Hematopoietic multipotent progenitor cell (in vitro differentiated cells): ENCODE measurements at regions not wholly inside any gene's neighbourhood (a gene's known extent, or its start where the extent isn't known, plus 50 kb on each side); places are given as distances from the start of the nearest gene placed in this dataset.
A peak's percentile ranks its signal among the peaks of the same experiment; 100 is the strongest.

Experiments
- DNase-seq, 3 donors: peaks; one replicate each; pipeline ENCODE4 v3.0.0-alpha.2; 2011 to 2015; ENCODE audit warnings: low read depth in 2 of 3, low spot score in 2 of 3

GRCh38 chr7:47691988-47692387 lies 110.1 kb upstream of the TNS3 start:
- DNase-seq: no peak

GRCh38 chr7:47690902-47691558 lies 109.1 kb upstream of the TNS3 start:
- no peak for DNase-seq

GRCh38 chr7:47689558-47689957 lies 107.6 kb upstream of the TNS3 start:
- DNase-seq: no peak

- no peak for DNase-seq
Observed at GRCh38 chr7:47688311-47689100, 106.6 kb upstream of the TNS3 start.

GRCh38 chr7:47685712-47686376 lies 103.9 kb upstream of the TNS3 start:
- no peak for DNase-seq

- no peak for DNase-seq
Observed at GRCh38 chr7:47685151-47685550, 103.2 kb upstream of the TNS3 start.

GRCh38 chr7:47684728-47685127 lies 102.8 kb upstream of the TNS3 start:
- no peak for DNase-seq

GRCh38 chr7:47683485-47683898 lies 101.6 kb upstream of the TNS3 start:
- DNase-seq: no peak

- no peak for DNase-seq
Observed at GRCh38 chr7:47682874-47683273, 101.0 kb upstream of the TNS3 start.

- no peak for DNase-seq
Observed at GRCh38 chr7:47681249-47681810, 99.4 kb upstream of the TNS3 start.

- DNase-seq: no peak
Observed at GRCh38 chr7:47678641-47679380, 96.9 kb upstream of the TNS3 start.

- no peak for DNase-seq
Observed at GRCh38 chr7:47677664-47678063, 95.8 kb upstream of the TNS3 start.

- DNase-seq: no peak
Observed at GRCh38 chr7:47677093-47677492, 95.2 kb upstream of the TNS3 start.

GRCh38 chr7:47672977-47673381 lies 91.1 kb upstream of the TNS3 start:
- DNase-seq: no peak

- no peak for DNase-seq
Observed at GRCh38 chr7:47672271-47672791, 90.4 kb upstream of the TNS3 start.

- DNase-seq: no peak
Observed at GRCh38 chr7:47671358-47671757, 89.4 kb upstream of the TNS3 start.

- DNase-seq: peak in 1 of 3 donors; percentile 19
Observed at GRCh38 chr7:47670729-47671128, 88.8 kb upstream of the TNS3 start.

GRCh38 chr7:47669901-47670384 lies 88.0 kb upstream of the TNS3 start:
- DNase-seq: no peak

- DNase-seq: peak in 2 of 3 donors; percentile 85 to 95
Observed at GRCh38 chr7:47669178-47669891, 87.4 kb upstream of the TNS3 start.
